ENCODE measurements at regions not wholly inside any gene's neighbourhood (a gene's known extent, or its start where the extent isn't known, plus 50 kb on each side); places are given as distances from the start of the nearest gene placed in this dataset.

DNA sequence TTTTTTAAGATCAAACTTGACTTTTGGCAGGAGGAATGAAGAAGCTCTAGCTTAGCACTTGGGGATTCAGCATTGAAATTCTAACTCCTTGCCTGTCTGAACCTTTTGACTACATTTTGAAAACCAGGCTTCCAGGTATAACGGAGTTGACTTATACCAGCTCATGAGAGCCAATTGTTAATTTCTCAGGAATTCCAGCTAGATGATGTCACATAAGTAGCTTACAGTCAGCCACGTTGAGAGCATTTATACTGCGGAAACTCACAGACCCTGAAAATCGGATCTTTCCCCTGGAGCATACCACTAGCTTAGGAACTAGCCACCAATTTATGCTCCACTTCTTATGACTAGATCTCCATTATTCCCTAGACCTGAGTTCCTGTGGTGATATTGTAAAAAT is 321.4 kb upstream of the DPH6 start:
- intact Hi-C loops (cut with micrococcal nuclease) (no loop called here), in situ Hi-C loops (cut with MboI) (no loop called here)
- H2AFZ ChIP-seq (ENCODE audit: low read depth, low read length), result no peak overlapping the region
- H3K27ac ChIP-seq (ENCODE audit: extremely low read depth, low read depth, low read length), result no peak overlapping the region
- no peak for TF ChIP-seq ZC3H8 (IDR thresholded peaks at IDR 0.05)
- FAIRE-seq (no peak), ATAC-seq (no peak), DNase-seq (ENCODE audit: extremely low read depth in 1 of 4, low spot score in 3 of 4) (no peak)
- no TSS peak for BruUV-seq (replicated peaks)
- 13% methylated on average over 4 of the region's 4 CpGs for WGBS (ENCODE audit: insufficient coverage, low coverage, missing lambda C conversion rate)
- H3K27me3 ChIP-seq (ENCODE audit: control insufficient read depth in 2 of 2, insufficient read depth in 2 of 2, low read length in 2 of 2), result no peaks in the 10 kb centered on the region
- no peak overlapping the region for H3K4me3 ChIP-seq
- no peaks in the 10 kb centered on the region for H3K9me1 ChIP-seq (ENCODE audit: control insufficient read depth, insufficient read depth, low read length)
- no peak overlapping the region for H3K9ac ChIP-seq (ENCODE audit: insufficient read depth in 1 of 2, low read depth in 2 of 2, low read length in 2 of 2)
- H4K20me1 ChIP-seq (replicated peaks; ENCODE audit: control insufficient read depth, insufficient read depth, low read length), result no peaks in the 10 kb centered on the region
- H3K4me2 ChIP-seq (ENCODE audit: insufficient read depth, low read length), result no peak overlapping the region
- CTCF ChIA-PET (ENCODE audit: low intra/inter-chr PET ratio), result no interaction called here
- H3K4me1 ChIP-seq (replicated peaks in 1 of 2; ENCODE audit: control insufficient read depth in 2 of 2, insufficient read depth in 2 of 2, low read length in 2 of 2), result no peaks in the 10 kb centered on the region
- POLR2A ChIA-PET, result interaction anchor here (0.7 to 1.5 kb wide), 2 partner anchors 11 to 138 kb away, joined by 3 read pairs; no protein-coding TSS in a partner anchor
- no peaks in the 10 kb centered on the region for H3K36me3 ChIP-seq (ENCODE audit: control insufficient read depth, insufficient read depth, low read length)
- no peaks in the 10 kb centered on the region for H3K9me3 ChIP-seq (replicated peaks; ENCODE audit: control insufficient read depth, insufficient read depth, low read depth, low read length)
- H3K79me2 ChIP-seq (ENCODE audit: control insufficient read depth, insufficient read depth, low read length), result no peaks in the 10 kb centered on the region

DNA sequence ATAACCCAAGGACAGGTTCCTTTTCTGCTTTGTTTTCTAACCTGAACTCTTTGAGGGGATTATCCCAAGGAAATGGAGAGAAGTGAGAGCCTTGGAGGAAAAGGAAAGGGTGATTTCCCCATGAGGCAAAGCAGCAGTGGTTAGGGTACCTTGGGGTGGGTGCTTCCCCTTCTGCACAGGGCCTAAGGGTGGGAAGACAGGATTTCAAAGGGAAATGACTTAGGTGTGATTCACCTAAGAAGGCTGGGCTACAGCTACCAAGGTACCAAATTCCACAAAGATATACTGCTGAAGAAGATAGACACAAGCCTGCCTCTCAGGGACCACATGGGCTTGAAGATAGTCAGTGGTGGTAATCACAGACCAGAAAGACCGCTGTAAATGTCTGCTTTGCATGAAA is 325.3 kb upstream of the DPH6 start:
- no peak for DNase-seq (ENCODE audit: extremely low read depth in 1 of 4, low spot score in 3 of 4)
- Histone ChIP-seq H2AFZ (ENCODE audit: low read depth, low read length) (no peak overlapping the region), H3K79me2 (ENCODE audit: control insufficient read depth, insufficient read depth, low read length) (no peaks in the 10 kb centered on the region), H3K27me3 (ENCODE audit: control insufficient read depth in 2 of 2, insufficient read depth in 2 of 2, low read length in 2 of 2) (no peaks in the 10 kb centered on the region), H3K9ac (ENCODE audit: insufficient read depth in 1 of 2, low read depth in 2 of 2, low read length in 2 of 2) (no peak overlapping the region), H3K27ac (ENCODE audit: extremely low read depth, low read depth, low read length) (no peak overlapping the region), H3K36me3 (ENCODE audit: control insufficient read depth, insufficient read depth, low read length) (no peaks in the 10 kb centered on the region), H4K20me1 (replicated peaks; ENCODE audit: control insufficient read depth, insufficient read depth, low read length) (no peaks in the 10 kb centered on the region), H3K4me1 (replicated peaks in 1 of 2; ENCODE audit: control insufficient read depth in 2 of 2, insufficient read depth in 2 of 2, low read length in 2 of 2) (no peaks in the 10 kb centered on the region), H3K4me2 (ENCODE audit: insufficient read depth, low read length) (no peak overlapping the region), H3K4me3 (no peak overlapping the region), H3K9me1 (ENCODE audit: control insufficient read depth, insufficient read depth, low read length) (no peaks in the 10 kb centered on the region), H3K9me3 (replicated peaks; ENCODE audit: control insufficient read depth, insufficient read depth, low read depth, low read length) (no peaks in the 10 kb centered on the region)
- intact Hi-C loops (cut with micrococcal nuclease) (no loop called here), in situ Hi-C loops (cut with MboI) (no loop called here)
- POLR2A ChIA-PET, result no interaction called here
- CTCF ChIA-PET (ENCODE audit: low intra/inter-chr PET ratio), result no interaction called here
- no TSS peak for BruUV-seq (replicated peaks)
- no peak for FAIRE-seq
- no peak for ATAC-seq
- WGBS (ENCODE audit: insufficient coverage, low coverage, missing lambda C conversion rate), result 6% methylated on average over 1 of the region's 1 CpG
- TF ChIP-seq SMAD1 (IDR thresholded peaks at IDR 0.05; ENCODE audit: low read depth, low read length, partially characterized antibody) (no peak), STAG1 (CRISPR knock-in tag; IDR thresholded peaks at IDR 0.05; ENCODE audit: borderline replicate concordance) (no peak), TCFL5 (CRISPR knock-in tag; conservative IDR thresholded peaks at IDR 0.05) (no peak), XRCC3 (IDR thresholded peaks at IDR 0.05) (no peak), SIX5 (IDR thresholded peaks at IDR 0.05; ENCODE audit: borderline replicate concordance in 1 of 2, insufficient read depth in 1 of 2, low read depth in 1 of 2, low read length in 2 of 2) (no peak), L3MBTL2 (IDR thresholded peaks at IDR 0.05) (no peak), RFX1 (IDR thresholded peaks at IDR 0.05) (no peak), TCF7 (IDR thresholded peaks at IDR 0.05; ENCODE audit: borderline replicate concordance) (no peak), PHB2 (IDR thresholded peaks at IDR 0.05; ENCODE audit: low read depth) (no peak)
- TF ChIP-seq, protein P1, sequence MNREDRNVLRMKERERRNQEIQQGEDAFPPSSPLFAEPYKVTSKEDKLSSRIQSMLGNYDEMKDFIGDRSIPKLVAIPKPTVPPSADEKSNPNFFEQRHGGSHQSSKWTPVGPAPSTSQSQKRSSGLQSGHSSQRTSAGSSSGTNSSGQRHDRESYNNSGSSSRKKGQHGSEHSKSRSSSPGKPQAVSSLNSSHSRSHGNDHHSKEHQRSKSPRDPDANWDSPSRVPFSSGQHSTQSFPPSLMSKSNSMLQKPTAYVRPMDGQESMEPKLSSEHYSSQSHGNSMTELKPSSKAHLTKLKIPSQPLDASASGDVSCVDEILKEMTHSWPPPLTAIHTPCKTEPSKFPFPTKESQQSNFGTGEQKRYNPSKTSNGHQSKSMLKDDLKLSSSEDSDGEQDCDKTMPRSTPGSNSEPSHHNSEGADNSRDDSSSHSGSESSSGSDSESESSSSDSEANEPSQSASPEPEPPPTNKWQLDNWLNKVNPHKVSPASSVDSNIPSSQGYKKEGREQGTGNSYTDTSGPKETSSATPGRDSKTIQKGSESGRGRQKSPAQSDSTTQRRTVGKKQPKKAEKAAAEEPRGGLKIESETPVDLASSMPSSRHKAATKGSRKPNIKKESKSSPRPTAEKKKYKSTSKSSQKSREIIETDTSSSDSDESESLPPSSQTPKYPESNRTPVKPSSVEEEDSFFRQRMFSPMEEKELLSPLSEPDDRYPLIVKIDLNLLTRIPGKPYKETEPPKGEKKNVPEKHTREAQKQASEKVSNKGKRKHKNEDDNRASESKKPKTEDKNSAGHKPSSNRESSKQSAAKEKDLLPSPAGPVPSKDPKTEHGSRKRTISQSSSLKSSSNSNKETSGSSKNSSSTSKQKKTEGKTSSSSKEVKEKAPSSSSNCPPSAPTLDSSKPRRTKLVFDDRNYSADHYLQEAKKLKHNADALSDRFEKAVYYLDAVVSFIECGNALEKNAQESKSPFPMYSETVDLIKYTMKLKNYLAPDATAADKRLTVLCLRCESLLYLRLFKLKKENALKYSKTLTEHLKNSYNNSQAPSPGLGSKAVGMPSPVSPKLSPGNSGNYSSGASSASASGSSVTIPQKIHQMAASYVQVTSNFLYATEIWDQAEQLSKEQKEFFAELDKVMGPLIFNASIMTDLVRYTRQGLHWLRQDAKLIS (CRISPR knock-in tag; IDR thresholded peaks at IDR 0.05), result no peak
- TF ChIP-seq, protein P2, sequence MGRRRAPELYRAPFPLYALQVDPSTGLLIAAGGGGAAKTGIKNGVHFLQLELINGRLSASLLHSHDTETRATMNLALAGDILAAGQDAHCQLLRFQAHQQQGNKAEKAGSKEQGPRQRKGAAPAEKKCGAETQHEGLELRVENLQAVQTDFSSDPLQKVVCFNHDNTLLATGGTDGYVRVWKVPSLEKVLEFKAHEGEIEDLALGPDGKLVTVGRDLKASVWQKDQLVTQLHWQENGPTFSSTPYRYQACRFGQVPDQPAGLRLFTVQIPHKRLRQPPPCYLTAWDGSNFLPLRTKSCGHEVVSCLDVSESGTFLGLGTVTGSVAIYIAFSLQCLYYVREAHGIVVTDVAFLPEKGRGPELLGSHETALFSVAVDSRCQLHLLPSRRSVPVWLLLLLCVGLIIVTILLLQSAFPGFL (CRISPR knock-in tag; IDR thresholded peaks at IDR 0.05), result no peak
